GM23338 (cell line): ENCODE measurements at regions not wholly inside any gene's neighbourhood (a gene's known extent, or its start where the extent isn't known, plus 50 kb on each side); places are given as distances from the start of the nearest gene placed in this dataset.

ENCODE experiments used
- ATAC-seq: fragments of 200-7000 bp; cut with Tn5 transposase; 3 replicates; pipeline ENCODE4 v1.9.1; 2020
- DNase-seq: peaks from one replicate; pipeline ENCODE4 v3.0.0-alpha.2; 2015; ENCODE audit warnings: low spot score
- H2AFZ ChIP-seq: fragments of 200-600 bp; sonication (generic); 2 replicates; pipeline ENCODE4 v1.8.0; 2016; ENCODE audit warnings: antibody characterized with exemption, mild to moderate bottlenecking, moderate library complexity
- H3F3A ChIP-seq: fragments of 200-600 bp; sonication (generic); replicated peaks from 2 replicates; pipeline ENCODE4 v1.8.0; 2017; ENCODE audit warnings: antibody characterized with exemption, mixed run types, low read depth
- H3K27ac ChIP-seq: fragments of 200-600 bp; sonication (generic); 2 replicates; pipeline ENCODE4 v1.6.1; 2016; ENCODE audit warnings: low read depth
- H3K27me3 ChIP-seq: fragments of 200-600 bp; sonication (generic); 2 replicates; pipeline ENCODE4 v1.8.0; 2016; ENCODE audit warnings: mild to moderate bottlenecking, mixed run types, moderate library complexity; ENCODE audit not compliant: insufficient read depth
- H3K36me3 ChIP-seq: fragments of 200-600 bp; sonication (generic); 2 replicates; pipeline ENCODE4 v1.8.0; 2016; ENCODE audit warnings: mild to moderate bottlenecking; ENCODE audit not compliant: insufficient read depth
- H3K4me1 ChIP-seq: fragments of 200-600 bp; sonication (generic); 2 replicates; pipeline ENCODE4 v1.8.0; 2016; ENCODE audit warnings: mild to moderate bottlenecking, moderate library complexity; ENCODE audit not compliant: insufficient read depth
- H3K4me2 ChIP-seq: fragments of 200-600 bp; sonication (generic); 2 replicates; pipeline ENCODE4 v1.7.1; 2017; ENCODE audit warnings: mixed run types
- H3K4me3 ChIP-seq: fragments of 200-600 bp; sonication (generic); 2 replicates; pipeline ENCODE4 v1.6.1; 2016; ENCODE audit warnings: mixed run types
- H3K79me2 ChIP-seq: fragments of 200-600 bp; sonication (generic); replicated peaks from 2 replicates; pipeline ENCODE4 v1.8.0; 2017; ENCODE audit warnings: mild to moderate bottlenecking; ENCODE audit not compliant: insufficient read depth
- H3K9me2 ChIP-seq: fragments of 200-600 bp; sonication (generic); 2 replicates; pipeline ENCODE4 v1.8.0; 2017; ENCODE audit not compliant: insufficient read depth
- H4K20me1 ChIP-seq: fragments of 200-600 bp; sonication (generic); replicated peaks from 2 replicates; pipeline ENCODE4 v1.8.0; 2017; ENCODE audit warnings: mild to moderate bottlenecking; ENCODE audit not compliant: insufficient read depth
- H3K27ac Mint-ChIP-seq: 2 replicates; pipeline ENCODE4 v1.8.0; 2020; ENCODE audit warnings: inconsistent platforms, mild to moderate bottlenecking, moderate library complexity, mixed read lengths
- H3K27me3 Mint-ChIP-seq: 3 replicates; pipeline ENCODE4 v1.8.0; 2022; ENCODE audit warnings: low read depth, mild to moderate bottlenecking, moderate library complexity, mixed read lengths, inconsistent platforms; ENCODE audit not compliant: insufficient read depth, poor library complexity
- H3K36me3 Mint-ChIP-seq: 3 replicates; pipeline ENCODE4 v1.8.0; 2021; ENCODE audit warnings: low read depth, mild to moderate bottlenecking, inconsistent platforms, moderate library complexity, mixed read lengths
- H3K4me1 Mint-ChIP-seq: 3 replicates; pipeline ENCODE4 v1.8.0; 2020; ENCODE audit warnings: mild to moderate bottlenecking, inconsistent platforms, mixed read lengths
- H3K4me3 Mint-ChIP-seq: 3 replicates; pipeline ENCODE4 v1.8.0; 2021; ENCODE audit warnings: moderate library complexity, mild to moderate bottlenecking, inconsistent platforms, mixed read lengths
- H3K9me3 Mint-ChIP-seq: 3 replicates; pipeline ENCODE4 v1.8.0; 2020; ENCODE audit warnings: moderate library complexity, mild to moderate bottlenecking, inconsistent platforms, mixed read lengths
- CREB1 ChIP-seq: fragments of 250-450 bp; sonication (Bioruptor Pico); IDR thresholded peaks from 2 replicates; pipeline ENCODE4 v1.5.0; 2020; ENCODE audit warnings: low read depth, mild to moderate bottlenecking, moderate library complexity
- EZH2 ChIP-seq: fragments of 200-600 bp; sonication (generic); IDR thresholded peaks from one replicate; pipeline ENCODE4 v1.8.0; 2017; ENCODE audit warnings: antibody characterized with exemption, mild to moderate bottlenecking, low read depth; ENCODE audit not compliant: unreplicated experiment
- EZH2phosphoT487 ChIP-seq: fragments of 200-600 bp; sonication (generic); IDR thresholded peaks from one replicate; pipeline ENCODE4 v1.8.1; 2018; ENCODE audit warnings: antibody characterized with exemption; ENCODE audit not compliant: unreplicated experiment
- JUNB ChIP-seq: IDR thresholded peaks from one replicate; pipeline ENCODE4 v1.6.1; 2016; ENCODE audit warnings: antibody characterized with exemption; ENCODE audit not compliant: unreplicated experiment
- NANOG ChIP-seq: IDR thresholded peaks from 2 replicates; pipeline ENCODE4 v1.6.1; 2016; ENCODE audit warnings: antibody characterized with exemption, borderline replicate concordance
- POLR2AphosphoS5 ChIP-seq: IDR thresholded peaks from 2 replicates; pipeline ENCODE4 v1.6.1; 2016; ENCODE audit warnings: antibody characterized with exemption, low read depth
- STAT1 ChIP-seq: IDR thresholded peaks from one replicate; pipeline ENCODE4 v1.6.1; 2016; ENCODE audit warnings: antibody characterized with exemption; ENCODE audit not compliant: unreplicated experiment
- ZNF114 ChIP-seq: fragments of 250-450 bp; sonication (Bioruptor Pico); IDR thresholded peaks from 2 replicates; pipeline ENCODE4 v1.5.0; 2020; ENCODE audit warnings: mild to moderate bottlenecking, moderate library complexity
- ZNF331 ChIP-seq: fragments of 250-450 bp; sonication (Bioruptor Pico); IDR thresholded peaks from 2 replicates; pipeline ENCODE4 v1.5.0; 2020; ENCODE audit warnings: low read depth, mild to moderate bottlenecking, moderate library complexity
- TF ChIP-seq, protein P1 (sequence below): IDR thresholded peaks from 2 replicates; pipeline ENCODE4 v1.6.1; 2016; ENCODE audit warnings: antibody characterized with exemption
- TF ChIP-seq, protein P2 (sequence below), 2 experiments: fragments of 200-600 bp in 1 of 2; sonication (generic) in 1 of 2; conservative IDR thresholded peaks; 2 replicates each; pipeline versions ENCODE4 v1.5.1 to v1.6.1; 2016 to 2017; ENCODE audit warnings: antibody characterized with exemption in 2 of 2, low read depth in 2 of 2, mild to moderate bottlenecking in 2 of 2, moderate library complexity in 1 of 2
- TF ChIP-seq, protein P3 (sequence below): IDR thresholded peaks from one replicate; pipeline ENCODE4 v1.6.1; 2018; ENCODE audit warnings: antibody characterized with exemption; ENCODE audit not compliant: unreplicated experiment
- TF ChIP-seq, protein P4 (sequence below): fragments of 250-450 bp; sonication (Bioruptor Pico); IDR thresholded peaks from 2 replicates; pipeline ENCODE4 v1.5.0; 2020; ENCODE audit warnings: mild to moderate bottlenecking, moderate library complexity

DNA sequence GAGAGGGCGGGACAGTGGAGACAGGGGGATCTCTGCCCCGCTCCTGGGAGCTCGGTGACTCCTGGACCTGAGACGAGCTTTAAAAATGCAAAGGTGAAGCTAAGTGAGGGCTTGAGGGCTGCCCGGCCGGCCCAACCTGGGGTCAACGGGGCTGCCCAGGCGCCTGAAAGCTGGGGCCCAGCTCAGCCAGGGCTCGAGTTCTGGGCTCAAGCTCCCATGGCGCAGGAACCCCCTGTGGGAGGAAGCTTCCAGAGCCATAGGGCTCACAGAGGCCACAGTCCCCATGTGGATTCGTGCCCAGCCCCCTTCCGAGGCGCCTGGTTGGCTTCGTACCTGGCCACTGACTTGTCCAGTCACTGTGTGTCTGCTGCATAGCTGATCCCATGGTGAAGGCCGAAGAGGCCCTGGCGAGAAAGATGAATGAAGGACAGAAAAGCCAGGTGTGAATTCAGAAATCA, 75.8 kb upstream of the GSE1 start:
- H3K9me2 ChIP-seq: no peaks in the 10 kb centered on the region
- H3K27me3 ChIP-seq: no peaks in the 10 kb centered on the region
- peaks cover 23% of the 10 kb centered on the region for H3K4me1 Mint-ChIP-seq
- no peak overlapping the region for H3K4me3 Mint-ChIP-seq
- no peaks in the 10 kb centered on the region; the same call in 1 of the 2 replicates for H3K4me1 ChIP-seq
- peaks cover 18% of the 10 kb centered on the region for H3K9me3 Mint-ChIP-seq
- H4K20me1 ChIP-seq: no peaks in the 10 kb centered on the region
- peaks cover 8% of the 10 kb centered on the region for H3K36me3 Mint-ChIP-seq
- ATAC-seq: no peak
- no peak overlapping the region for H3K4me2 ChIP-seq
- H3F3A ChIP-seq: no peaks in the 10 kb centered on the region
- TF ChIP-seq ZNF114: no peak
- TF ChIP-seq EZH2: no peak
- no peak for TF ChIP-seq POLR2AphosphoS5
- TF ChIP-seq, protein P1, sequence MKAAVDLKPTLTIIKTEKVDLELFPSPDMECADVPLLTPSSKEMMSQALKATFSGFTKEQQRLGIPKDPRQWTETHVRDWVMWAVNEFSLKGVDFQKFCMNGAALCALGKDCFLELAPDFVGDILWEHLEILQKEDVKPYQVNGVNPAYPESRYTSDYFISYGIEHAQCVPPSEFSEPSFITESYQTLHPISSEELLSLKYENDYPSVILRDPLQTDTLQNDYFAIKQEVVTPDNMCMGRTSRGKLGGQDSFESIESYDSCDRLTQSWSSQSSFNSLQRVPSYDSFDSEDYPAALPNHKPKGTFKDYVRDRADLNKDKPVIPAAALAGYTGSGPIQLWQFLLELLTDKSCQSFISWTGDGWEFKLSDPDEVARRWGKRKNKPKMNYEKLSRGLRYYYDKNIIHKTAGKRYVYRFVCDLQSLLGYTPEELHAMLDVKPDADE: no peak
- no peak for TF ChIP-seq EZH2phosphoT487
- TF ChIP-seq STAT1: no peak
- no peak for TF ChIP-seq JUNB
- no peak for TF ChIP-seq NANOG
- TF ChIP-seq, protein P2, sequence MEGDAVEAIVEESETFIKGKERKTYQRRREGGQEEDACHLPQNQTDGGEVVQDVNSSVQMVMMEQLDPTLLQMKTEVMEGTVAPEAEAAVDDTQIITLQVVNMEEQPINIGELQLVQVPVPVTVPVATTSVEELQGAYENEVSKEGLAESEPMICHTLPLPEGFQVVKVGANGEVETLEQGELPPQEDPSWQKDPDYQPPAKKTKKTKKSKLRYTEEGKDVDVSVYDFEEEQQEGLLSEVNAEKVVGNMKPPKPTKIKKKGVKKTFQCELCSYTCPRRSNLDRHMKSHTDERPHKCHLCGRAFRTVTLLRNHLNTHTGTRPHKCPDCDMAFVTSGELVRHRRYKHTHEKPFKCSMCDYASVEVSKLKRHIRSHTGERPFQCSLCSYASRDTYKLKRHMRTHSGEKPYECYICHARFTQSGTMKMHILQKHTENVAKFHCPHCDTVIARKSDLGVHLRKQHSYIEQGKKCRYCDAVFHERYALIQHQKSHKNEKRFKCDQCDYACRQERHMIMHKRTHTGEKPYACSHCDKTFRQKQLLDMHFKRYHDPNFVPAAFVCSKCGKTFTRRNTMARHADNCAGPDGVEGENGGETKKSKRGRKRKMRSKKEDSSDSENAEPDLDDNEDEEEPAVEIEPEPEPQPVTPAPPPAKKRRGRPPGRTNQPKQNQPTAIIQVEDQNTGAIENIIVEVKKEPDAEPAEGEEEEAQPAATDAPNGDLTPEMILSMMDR (conservative IDR thresholded peaks at IDR 0.05; ENCODE audit: low read depth in 2 of 2): no peak
- TF ChIP-seq, protein P3, sequence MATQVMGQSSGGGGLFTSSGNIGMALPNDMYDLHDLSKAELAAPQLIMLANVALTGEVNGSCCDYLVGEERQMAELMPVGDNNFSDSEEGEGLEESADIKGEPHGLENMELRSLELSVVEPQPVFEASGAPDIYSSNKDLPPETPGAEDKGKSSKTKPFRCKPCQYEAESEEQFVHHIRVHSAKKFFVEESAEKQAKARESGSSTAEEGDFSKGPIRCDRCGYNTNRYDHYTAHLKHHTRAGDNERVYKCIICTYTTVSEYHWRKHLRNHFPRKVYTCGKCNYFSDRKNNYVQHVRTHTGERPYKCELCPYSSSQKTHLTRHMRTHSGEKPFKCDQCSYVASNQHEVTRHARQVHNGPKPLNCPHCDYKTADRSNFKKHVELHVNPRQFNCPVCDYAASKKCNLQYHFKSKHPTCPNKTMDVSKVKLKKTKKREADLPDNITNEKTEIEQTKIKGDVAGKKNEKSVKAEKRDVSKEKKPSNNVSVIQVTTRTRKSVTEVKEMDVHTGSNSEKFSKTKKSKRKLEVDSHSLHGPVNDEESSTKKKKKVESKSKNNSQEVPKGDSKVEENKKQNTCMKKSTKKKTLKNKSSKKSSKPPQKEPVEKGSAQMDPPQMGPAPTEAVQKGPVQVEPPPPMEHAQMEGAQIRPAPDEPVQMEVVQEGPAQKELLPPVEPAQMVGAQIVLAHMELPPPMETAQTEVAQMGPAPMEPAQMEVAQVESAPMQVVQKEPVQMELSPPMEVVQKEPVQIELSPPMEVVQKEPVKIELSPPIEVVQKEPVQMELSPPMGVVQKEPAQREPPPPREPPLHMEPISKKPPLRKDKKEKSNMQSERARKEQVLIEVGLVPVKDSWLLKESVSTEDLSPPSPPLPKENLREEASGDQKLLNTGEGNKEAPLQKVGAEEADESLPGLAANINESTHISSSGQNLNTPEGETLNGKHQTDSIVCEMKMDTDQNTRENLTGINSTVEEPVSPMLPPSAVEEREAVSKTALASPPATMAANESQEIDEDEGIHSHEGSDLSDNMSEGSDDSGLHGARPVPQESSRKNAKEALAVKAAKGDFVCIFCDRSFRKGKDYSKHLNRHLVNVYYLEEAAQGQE: no peak
- TF ChIP-seq, protein P4, sequence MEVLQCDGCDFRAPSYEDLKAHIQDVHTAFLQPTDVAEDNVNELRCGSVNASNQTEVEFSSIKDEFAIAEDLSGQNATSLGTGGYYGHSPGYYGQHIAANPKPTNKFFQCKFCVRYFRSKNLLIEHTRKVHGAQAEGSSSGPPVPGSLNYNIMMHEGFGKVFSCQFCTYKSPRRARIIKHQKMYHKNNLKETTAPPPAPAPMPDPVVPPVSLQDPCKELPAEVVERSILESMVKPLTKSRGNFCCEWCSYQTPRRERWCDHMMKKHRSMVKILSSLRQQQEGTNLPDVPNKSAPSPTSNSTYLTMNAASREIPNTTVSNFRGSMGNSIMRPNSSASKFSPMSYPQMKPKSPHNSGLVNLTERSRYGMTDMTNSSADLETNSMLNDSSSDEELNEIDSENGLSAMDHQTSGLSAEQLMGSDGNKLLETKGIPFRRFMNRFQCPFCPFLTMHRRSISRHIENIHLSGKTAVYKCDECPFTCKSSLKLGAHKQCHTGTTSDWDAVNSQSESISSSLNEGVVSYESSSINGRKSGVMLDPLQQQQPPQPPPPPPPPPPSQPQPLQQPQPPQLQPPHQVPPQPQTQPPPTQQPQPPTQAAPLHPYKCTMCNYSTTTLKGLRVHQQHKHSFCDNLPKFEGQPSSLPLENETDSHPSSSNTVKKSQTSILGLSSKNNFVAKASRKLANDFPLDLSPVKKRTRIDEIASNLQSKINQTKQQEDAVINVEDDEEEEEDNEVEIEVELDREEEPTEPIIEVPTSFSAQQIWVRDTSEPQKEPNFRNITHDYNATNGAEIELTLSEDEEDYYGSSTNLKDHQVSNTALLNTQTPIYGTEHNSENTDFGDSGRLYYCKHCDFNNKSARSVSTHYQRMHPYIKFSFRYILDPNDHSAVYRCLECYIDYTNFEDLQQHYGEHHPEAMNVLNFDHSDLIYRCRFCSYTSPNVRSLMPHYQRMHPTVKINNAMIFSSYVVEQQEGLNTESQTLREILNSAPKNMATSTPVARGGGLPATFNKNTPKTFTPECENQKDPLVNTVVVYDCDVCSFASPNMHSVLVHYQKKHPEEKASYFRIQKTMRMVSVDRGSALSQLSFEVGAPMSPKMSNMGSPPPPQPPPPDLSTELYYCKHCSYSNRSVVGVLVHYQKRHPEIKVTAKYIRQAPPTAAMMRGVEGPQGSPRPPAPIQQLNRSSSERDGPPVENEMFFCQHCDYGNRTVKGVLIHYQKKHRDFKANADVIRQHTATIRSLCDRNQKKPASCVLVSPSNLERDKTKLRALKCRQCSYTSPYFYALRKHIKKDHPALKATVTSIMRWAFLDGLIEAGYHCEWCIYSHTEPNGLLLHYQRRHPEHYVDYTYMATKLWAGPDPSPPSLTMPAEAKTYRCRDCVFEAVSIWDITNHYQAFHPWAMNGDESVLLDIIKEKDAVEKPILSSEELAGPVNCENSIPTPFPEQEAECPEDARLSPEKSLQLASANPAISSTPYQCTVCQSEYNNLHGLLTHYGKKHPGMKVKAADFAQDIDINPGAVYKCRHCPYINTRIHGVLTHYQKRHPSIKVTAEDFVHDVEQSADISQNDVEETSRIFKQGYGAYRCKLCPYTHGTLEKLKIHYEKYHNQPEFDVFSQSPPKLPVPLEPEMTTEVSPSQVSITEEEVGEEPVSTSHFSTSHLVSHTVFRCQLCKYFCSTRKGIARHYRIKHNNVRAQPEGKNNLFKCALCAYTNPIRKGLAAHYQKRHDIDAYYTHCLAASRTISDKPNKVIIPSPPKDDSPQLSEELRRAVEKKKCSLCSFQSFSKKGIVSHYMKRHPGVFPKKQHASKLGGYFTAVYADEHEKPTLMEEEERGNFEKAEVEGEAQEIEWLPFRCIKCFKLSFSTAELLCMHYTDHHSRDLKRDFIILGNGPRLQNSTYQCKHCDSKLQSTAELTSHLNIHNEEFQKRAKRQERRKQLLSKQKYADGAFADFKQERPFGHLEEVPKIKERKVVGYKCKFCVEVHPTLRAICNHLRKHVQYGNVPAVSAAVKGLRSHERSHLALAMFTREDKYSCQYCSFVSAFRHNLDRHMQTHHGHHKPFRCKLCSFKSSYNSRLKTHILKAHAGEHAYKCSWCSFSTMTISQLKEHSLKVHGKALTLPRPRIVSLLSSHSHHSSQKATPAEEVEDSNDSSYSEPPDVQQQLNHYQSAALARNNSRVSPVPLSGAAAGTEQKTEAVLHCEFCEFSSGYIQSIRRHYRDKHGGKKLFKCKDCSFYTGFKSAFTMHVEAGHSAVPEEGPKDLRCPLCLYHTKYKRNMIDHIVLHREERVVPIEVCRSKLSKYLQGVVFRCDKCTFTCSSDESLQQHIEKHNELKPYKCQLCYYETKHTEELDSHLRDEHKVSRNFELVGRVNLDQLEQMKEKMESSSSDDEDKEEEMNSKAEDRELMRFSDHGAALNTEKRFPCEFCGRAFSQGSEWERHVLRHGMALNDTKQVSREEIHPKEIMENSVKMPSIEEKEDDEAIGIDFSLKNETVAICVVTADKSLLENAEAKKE: no peak
- TF ChIP-seq CREB1 (CRISPR knock-in tag): no peak
- no peak for TF ChIP-seq ZNF331 (CRISPR knock-in tag)
- DNase-seq: no peak
- H3K27ac Mint-ChIP-seq: no peak overlapping the region
- no peaks in the 10 kb centered on the region for H3K79me2 ChIP-seq
- H3K27me3 Mint-ChIP-seq: peaks cover 5% of the 10 kb centered on the region
- H3K4me3 ChIP-seq: no peak overlapping the region
- no peak overlapping the region for H2AFZ ChIP-seq
- no peak overlapping the region for H3K27ac ChIP-seq
- no peaks in the 10 kb centered on the region for H3K36me3 ChIP-seq
